ENCODE measurements at regions not wholly inside any gene's neighbourhood (a gene's known extent, or its start where the extent isn't known, plus 50 kb on each side); places are given as distances from the start of the nearest gene placed in this dataset.

GRCh38 chr4:153905231-153905630 lies 116.3 kb upstream of the SFRP2 start:
- no peak overlapping the region for H3K14ac ChIP-seq (ENCODE audit: insufficient read depth, low read length)
- H3K23ac ChIP-seq (ENCODE audit: insufficient read length, low read depth, low read length): no peak overlapping the region
- no peak overlapping the region for H2BK15ac ChIP-seq (ENCODE audit: low read depth, low read length)
- H3K18ac ChIP-seq (ENCODE audit: insufficient read length, low read depth, low read length): no peak overlapping the region
- Mint-ChIP-seq H3K9me3 (no peaks in the 10 kb centered on the region), H3K4me1 (peaks cover 10 to 14% of the 10 kb centered on the region in 2 experiments), H3K4me3 (no peak overlapping the region), H3K27ac (no peak overlapping the region), H3K36me3 (ENCODE audit: insufficient read depth in 1 of 3, low read depth in 3 of 3) (no peaks in the 10 kb centered on the region; a peak in 1 of 7 replicates), H3K27me3 (ENCODE audit: low read depth) (peaks cover 2% of the 10 kb centered on the region; the same call in 1 of the 2 replicates)
- H2AK5ac ChIP-seq (ENCODE audit: insufficient read length, low read length): no peak overlapping the region
- H3K27me3 ChIP-seq (ENCODE audit: insufficient read depth, low read length): no peaks in the 10 kb centered on the region
- H3K27ac ChIP-seq (ENCODE audit: insufficient read length, low read depth, low read length): no peak overlapping the region
- H3K4ac ChIP-seq (ENCODE audit: low read depth, low read length): no peak overlapping the region
- H3T11ph ChIP-seq (ENCODE audit: low read length): no peak overlapping the region
- no peaks in the 10 kb centered on the region for H3K79me1 ChIP-seq (ENCODE audit: insufficient read depth, low read depth, low read length, poor library complexity, severe bottlenecking)
- no peak overlapping the region for H2BK5ac ChIP-seq (ENCODE audit: insufficient read length, low read length)
- H3K4me1 ChIP-seq (ENCODE audit: insufficient read depth, low read length): peaks cover 3% of the 10 kb centered on the region; the same call in 1 of the 2 replicates
- DNase-seq: no peak
- no peak overlapping the region for H4K91ac ChIP-seq (ENCODE audit: insufficient read length, low read depth, low read length)
- no peak overlapping the region for H2BK120ac ChIP-seq (ENCODE audit: low read depth, low read length, poor library complexity, severe bottlenecking)
- no peak overlapping the region for H3K4me2 ChIP-seq (ENCODE audit: insufficient read depth, insufficient read length, low read length)
- no peak overlapping the region for H3K9ac ChIP-seq (ENCODE audit: extremely low read depth, insufficient read length, low read length)
- peaks cover 3% of the 10 kb centered on the region for H3K23me2 ChIP-seq (ENCODE audit: insufficient read length, low read depth, low read length, poor library complexity, severe bottlenecking)
- no peak overlapping the region for H2BK12ac ChIP-seq (ENCODE audit: insufficient read length, low read depth, low read length)
- no peak overlapping the region for H2AFZ ChIP-seq (ENCODE audit: low read length)
- H4K5ac ChIP-seq (ENCODE audit: insufficient read length, low read depth, low read length): no peak overlapping the region
- TF ChIP-seq CTCF (conservative IDR thresholded peaks at IDR 0.05): no peak
- no peaks in the 10 kb centered on the region for H3K79me2 ChIP-seq (ENCODE audit: insufficient read depth, low read length)
- H3K9me3 ChIP-seq (ENCODE audit: control insufficient read depth, low read depth, low read length): no peaks in the 10 kb centered on the region
- no CpG with 5 or more reads among the region's 7 CpGs for WGBS (ENCODE audit: extremely low coverage, insufficient read length, low lambda C conversion rate)
- H2BK20ac ChIP-seq (ENCODE audit: low read depth, low read length, poor library complexity, severe bottlenecking): no peak overlapping the region
- H3K56ac ChIP-seq (ENCODE audit: insufficient read length, low read depth, low read length): no peak overlapping the region
- no peak overlapping the region for H4K8ac ChIP-seq (replicated peaks; ENCODE audit: insufficient read length, low read depth, low read length)
- H4K20me1 ChIP-seq (ENCODE audit: control insufficient read depth, insufficient read depth, insufficient read length): no peaks in the 10 kb centered on the region

Data from H9 (cell line).